KOPT-K1 (cell line): ENCODE measurements at regions not wholly inside any gene's neighbourhood (a gene's known extent, or its start where the extent isn't known, plus 50 kb on each side); places are given as distances from the start of the nearest gene placed in this dataset.
"Not testable (repeated sequence)": the region's sequence is repeated elsewhere in the genome, so short reads cannot be mapped to it uniquely, and the experiment has no call there.

Experiments used
- H3K27ac ChIP-seq: fragments of 200-600 bp; sonication (generic); 2 replicates; pipeline ENCODE4 v1.5.1; 2016; ENCODE audit warnings: antibody characterized with exemption, mild to moderate bottlenecking, low read depth, low read length; ENCODE audit not compliant: poor library complexity, severe bottlenecking
- H3K36me3 ChIP-seq: fragments of 200-600 bp; sonication (generic); 2 replicates; pipeline ENCODE4 v1.5.1; 2017; ENCODE audit warnings: antibody characterized with exemption, mild to moderate bottlenecking, low read length, moderate library complexity; ENCODE audit not compliant: insufficient read depth
- H3K9me3 ChIP-seq: fragments of 200-600 bp; sonication (generic); 2 replicates; pipeline ENCODE4 v1.5.1; 2017; ENCODE audit warnings: antibody characterized with exemption, low read length, mild to moderate bottlenecking; ENCODE audit not compliant: insufficient read depth, poor library complexity, severe bottlenecking

GRCh38 chr17:13885953-13886889 lies 183.1 kb upstream of the COX10 start:
- no peaks in the 10 kb centered on the region for H3K9me3 ChIP-seq
- no peak overlapping the region for H3K27ac ChIP-seq
- H3K36me3 ChIP-seq = no peaks in the 10 kb centered on the region

GRCh38 chr17:13888056-13888609 lies 181.2 kb upstream of the COX10 start:
- Histone ChIP-seq H3K9me3 (no peaks in the 10 kb centered on the region), H3K36me3 (no peaks in the 10 kb centered on the region), H3K27ac (no peak overlapping the region)

DNA sequence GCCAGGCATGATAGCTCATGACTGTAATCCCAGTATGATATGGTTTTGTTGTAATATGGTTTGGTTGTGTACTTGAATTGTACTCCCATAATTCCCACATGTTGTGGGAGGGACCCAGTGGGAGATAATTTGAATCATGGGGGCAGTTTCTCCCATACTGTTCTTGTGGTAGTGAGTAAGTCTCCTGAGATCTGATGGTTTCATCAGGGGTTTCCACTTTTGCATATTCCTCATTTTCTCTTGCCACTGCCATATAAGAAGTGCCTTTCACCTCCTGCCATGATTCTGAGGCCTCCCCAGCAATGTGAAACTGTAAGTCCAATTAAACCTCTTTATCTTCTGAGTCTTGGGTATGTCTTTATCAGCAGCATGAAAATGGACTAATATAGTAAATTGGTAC lies 160.3 kb upstream of the COX10 start:
- not testable (repeated sequence) for H3K36me3 ChIP-seq, H3K27ac ChIP-seq

GRCh38 chr17:13909901-13910519 lies 159.3 kb upstream of the COX10 start:
- Histone ChIP-seq H3K36me3 (no peaks in the 10 kb centered on the region), H3K9me3 (peaks cover 6% of the 10 kb centered on the region), H3K27ac (no peak overlapping the region)

More for the DNA sequence above, 160.3 kb upstream of the COX10 start:
- H3K9me3 ChIP-seq = not testable (repeated sequence)

DNA sequence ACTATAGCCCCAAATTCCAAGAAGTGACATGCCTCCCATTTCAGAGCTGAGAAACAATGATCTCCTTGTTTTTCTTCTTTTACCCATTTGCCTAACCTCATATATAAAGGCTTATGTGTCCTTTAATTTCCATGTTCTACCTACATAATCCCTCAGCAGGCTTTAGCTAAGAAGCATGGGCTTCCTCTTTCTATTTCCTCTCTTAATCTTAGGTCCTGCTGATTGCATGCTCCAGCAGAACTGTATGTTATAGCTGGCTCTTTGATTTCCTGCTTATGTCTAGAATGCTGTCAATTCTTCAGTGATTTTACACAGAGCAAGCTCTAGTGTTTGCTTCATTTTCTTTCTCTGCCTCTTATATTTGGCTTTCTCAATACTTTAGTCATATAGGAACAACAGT lies 151.7 kb upstream of the COX10 start:
- Histone ChIP-seq H3K36me3 (no peaks in the 10 kb centered on the region), H3K9me3 (peaks cover 6% of the 10 kb centered on the region), H3K27ac (no peak overlapping the region)

GRCh38 chr17:13918247-13918646 lies 151.1 kb upstream of the COX10 start:
- Histone ChIP-seq H3K27ac (no peak overlapping the region), H3K36me3 (no peaks in the 10 kb centered on the region), H3K9me3 (no peaks in the 10 kb centered on the region)

DNA sequence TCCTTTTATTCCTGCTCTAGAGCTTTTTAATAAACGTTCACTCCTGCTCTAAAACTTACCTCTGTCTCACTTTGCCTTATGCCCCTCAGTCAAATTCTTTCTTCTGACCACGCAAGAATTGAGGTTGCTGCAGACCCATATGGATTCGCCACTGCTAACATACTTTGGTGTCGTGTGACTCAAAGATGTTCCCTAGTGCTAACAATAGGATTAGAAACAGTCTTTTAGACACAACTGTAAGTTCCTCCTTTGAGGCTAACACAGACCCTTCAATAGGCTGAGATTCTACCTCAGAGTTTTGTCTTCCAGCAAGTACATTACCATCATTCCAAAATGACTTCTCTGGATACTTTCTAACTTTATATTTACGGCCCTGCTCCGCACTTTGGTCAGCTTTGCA lies 149.5 kb upstream of the COX10 start:
- Histone ChIP-seq H3K36me3 (no peaks in the 10 kb centered on the region), H3K9me3 (no peaks in the 10 kb centered on the region), H3K27ac (no peak overlapping the region)

- no peaks in the 10 kb centered on the region for H3K36me3 ChIP-seq
Measured at GRCh38 chr17:13920413-13920812, 148.9 kb upstream of the COX10 start.

DNA sequence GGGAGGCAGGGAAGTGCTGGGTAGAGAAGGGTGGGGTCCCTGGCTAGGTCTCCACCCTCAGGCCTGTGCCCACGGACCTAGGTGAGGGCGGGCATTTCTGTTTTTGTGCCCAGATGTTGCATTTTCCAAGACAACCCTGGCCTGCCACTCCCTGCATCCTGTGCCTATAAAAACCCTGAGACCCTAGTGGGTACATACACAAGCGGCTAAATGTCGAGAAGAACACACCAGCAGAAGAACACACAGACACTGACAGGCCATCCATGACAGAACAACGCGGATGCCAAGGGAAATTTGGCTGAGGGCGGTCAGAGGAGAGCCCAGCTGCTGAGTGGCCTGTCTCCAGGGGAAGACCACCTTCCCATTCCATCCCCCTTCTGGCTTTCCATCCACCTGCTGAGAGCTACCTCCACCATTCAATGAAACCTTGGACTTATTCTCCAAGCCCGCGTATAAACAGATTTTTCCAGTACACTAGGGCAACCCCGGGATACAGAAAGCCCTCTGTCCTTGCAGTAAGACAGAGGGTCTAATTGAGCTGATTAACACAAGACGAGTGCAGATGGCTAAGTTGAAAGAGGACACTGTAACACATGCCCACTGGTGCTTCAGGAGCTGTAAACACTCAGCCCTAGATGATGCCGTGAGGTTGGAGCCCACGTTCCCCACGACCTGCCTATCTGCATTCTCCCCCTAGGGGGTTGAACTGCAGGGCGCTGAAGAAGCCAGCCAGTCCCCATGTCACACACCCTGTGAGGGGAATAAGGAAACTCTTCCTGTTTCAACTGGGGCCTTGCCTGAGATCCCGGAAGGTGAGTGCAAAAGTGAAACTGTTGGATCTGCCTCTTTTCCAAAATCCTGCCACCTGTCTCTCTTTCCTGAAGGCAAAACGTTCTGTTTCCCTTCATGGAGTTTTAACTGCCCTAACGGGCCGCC lies 147.2 kb upstream of the COX10 start:
- Histone ChIP-seq H3K27ac (no peak overlapping the region), H3K9me3 (no peaks in the 10 kb centered on the region)

More at GRCh38 chr17:13920413-13920812, 148.9 kb upstream of the COX10 start:
- Histone ChIP-seq H3K9me3 (no peaks in the 10 kb centered on the region), H3K27ac (no peak overlapping the region)

GRCh38 chr17:13922885-13923284 lies 146.4 kb upstream of the COX10 start:
- H3K36me3 ChIP-seq = no peaks in the 10 kb centered on the region
- no peak overlapping the region for H3K27ac ChIP-seq

More for the DNA sequence above, 147.2 kb upstream of the COX10 start:
- H3K36me3 ChIP-seq = no peaks in the 10 kb centered on the region

GRCh38 chr17:13925579-13925978 lies 143.7 kb upstream of the COX10 start:
- no peaks in the 10 kb centered on the region for H3K36me3 ChIP-seq
- H3K27ac ChIP-seq = no peak overlapping the region
- no peaks in the 10 kb centered on the region for H3K9me3 ChIP-seq

More at GRCh38 chr17:13922885-13923284, 146.4 kb upstream of the COX10 start:
- no peaks in the 10 kb centered on the region for H3K9me3 ChIP-seq

DNA sequence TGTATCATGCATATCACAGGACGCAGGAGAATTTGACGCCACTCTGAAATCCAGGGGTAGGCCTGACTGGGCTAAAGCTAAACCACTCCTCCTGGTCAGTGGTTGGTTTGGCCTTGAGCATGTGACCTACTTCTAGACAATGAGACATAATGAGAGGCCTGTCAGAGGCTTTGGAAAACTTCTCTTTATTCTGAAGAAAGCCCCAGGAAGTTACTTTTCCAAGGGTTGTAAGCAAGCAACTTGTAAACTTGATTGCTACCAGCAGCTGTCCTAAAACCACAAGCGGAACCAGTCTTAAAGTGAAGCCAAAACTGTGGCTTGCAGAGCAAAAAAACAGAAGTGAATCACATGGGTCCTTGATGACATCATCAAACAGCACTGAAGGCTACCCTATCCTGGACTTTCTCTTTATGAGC lies 138.2 kb upstream of the COX10 start:
- Histone ChIP-seq H3K36me3 (no peaks in the 10 kb centered on the region), H3K27ac (no peak overlapping the region), H3K9me3 (no peaks in the 10 kb centered on the region)

DNA sequence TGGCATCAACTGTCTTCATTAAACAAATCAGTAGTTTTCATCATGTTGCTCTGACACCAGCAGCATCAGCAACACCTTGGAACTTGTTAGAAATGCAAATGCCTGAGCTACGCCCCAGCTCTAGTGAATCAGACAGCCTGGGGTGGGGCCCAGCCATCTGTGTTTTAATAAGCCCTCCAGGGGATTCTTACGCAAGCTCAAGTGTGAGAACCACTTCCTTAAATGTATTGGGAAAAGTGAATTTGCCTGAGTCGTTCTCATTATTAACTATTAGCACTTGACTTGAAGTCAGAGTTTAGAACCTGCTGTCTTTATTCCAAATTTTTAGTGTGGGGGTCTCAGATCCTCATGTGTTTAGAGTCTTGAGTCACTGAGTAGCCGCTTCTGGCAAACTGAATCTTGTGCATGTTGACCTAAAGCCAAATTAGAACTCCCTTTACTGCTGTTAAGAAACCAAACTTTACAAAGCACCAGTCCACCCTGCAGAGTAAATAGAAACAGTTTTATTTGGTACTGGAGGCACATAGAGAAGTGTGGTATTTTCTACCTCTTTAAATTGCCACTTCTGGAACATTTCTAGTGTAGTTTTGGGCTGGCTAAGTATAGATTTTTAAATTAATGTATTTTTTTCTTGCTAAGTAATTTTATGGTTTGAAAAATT lies 137.4 kb upstream of the COX10 start:
- Histone ChIP-seq H3K9me3 (no peaks in the 10 kb centered on the region), H3K36me3 (no peaks in the 10 kb centered on the region), H3K27ac (no peak overlapping the region)
